ENCODE measurements at regions not wholly inside any gene's neighbourhood (a gene's known extent, or its start where the extent isn't known, plus 50 kb on each side); places are given as distances from the start of the nearest gene placed in this dataset.

DNA sequence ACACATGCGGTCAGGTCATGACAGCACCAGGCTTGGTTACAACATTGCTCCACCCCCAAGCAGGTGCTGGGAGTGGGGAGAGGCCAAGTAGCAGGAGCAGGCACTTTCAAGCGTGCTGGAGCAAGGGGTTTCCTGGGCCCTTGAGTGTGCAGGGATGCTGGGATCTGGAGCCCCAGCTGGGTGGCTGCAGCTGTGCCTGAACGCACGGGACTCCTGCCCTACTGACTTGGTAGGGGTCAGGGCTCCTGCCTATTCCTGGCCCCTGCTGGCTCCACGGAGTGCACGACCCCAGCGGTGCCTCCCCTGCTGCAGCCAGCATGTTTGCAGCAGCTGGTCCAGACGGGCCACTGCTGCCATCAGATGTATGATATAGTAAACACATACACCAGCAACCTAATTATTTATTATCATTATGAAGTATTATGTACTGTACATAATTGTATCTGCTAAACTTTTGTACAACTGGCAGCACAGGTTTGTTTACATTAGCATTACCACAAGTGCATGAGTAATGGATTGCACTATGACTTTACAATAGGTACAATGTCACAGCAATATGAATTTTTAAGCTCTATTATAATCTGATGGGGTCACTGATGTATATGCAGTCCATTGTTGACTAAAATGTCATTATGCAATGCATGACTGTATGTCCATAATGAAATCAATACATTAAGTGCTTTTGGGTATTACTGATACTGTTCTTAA lies 620.6 kb downstream of the RAPGEF2 start:
- Histone ChIP-seq H3K4me3 (ENCODE audit: low read length in 2 of 2) (no peak overlapping the region), H3K36me3 (ENCODE audit: control insufficient read depth in 1 of 2, insufficient read depth in 2 of 2, low read length in 1 of 2) (no peaks in the 10 kb centered on the region), H3K27ac (ENCODE audit: low read depth in 1 of 2, low read length in 2 of 2) (no peak overlapping the region), H3K27me3 (ENCODE audit: control insufficient read depth in 1 of 2, insufficient read depth in 2 of 2, low read length in 1 of 2) (no peaks in the 10 kb centered on the region), H3K9me3 (ENCODE audit: control insufficient read depth, low read length) (no peaks in the 10 kb centered on the region), H3K4me1 (ENCODE audit: control insufficient read depth in 1 of 2, insufficient read depth in 2 of 2, low read length in 2 of 2) (no peaks in the 10 kb centered on the region)
- no peak for DNase-seq
- peak; percentile 21 for ATAC-seq (ENCODE audit: low FRiP score)
- WGBS, 2 donors: 76 to 78% methylated on average over 7 to 8 of the region's 8 CpGs
- intact Hi-C loops (cut with DNase I): no loop called here

GRCh38 chr4:159725571-159725970 lies 622.7 kb downstream of the RAPGEF2 start:
- H3K4me3 ChIP-seq (ENCODE audit: low read length in 2 of 2): no peak overlapping the region
- DNase-seq (no peak), ATAC-seq (ENCODE audit: low FRiP score) (no peak)
- WGBS, 2 donors: 96 to 98% methylated on average over 1 of the region's 1 CpG
- no peaks in the 10 kb centered on the region for H3K27me3 ChIP-seq (ENCODE audit: control insufficient read depth in 1 of 2, insufficient read depth in 2 of 2, low read length in 1 of 2)
- intact Hi-C loops (cut with DNase I): no loop called here
- no peak overlapping the region for H3K27ac ChIP-seq (ENCODE audit: low read depth in 1 of 2, low read length in 2 of 2)
- no peaks in the 10 kb centered on the region for H3K4me1 ChIP-seq (ENCODE audit: control insufficient read depth in 1 of 2, insufficient read depth in 2 of 2, low read length in 2 of 2)
- H3K36me3 ChIP-seq (ENCODE audit: control insufficient read depth in 1 of 2, insufficient read depth in 2 of 2, low read length in 1 of 2): no peaks in the 10 kb centered on the region
- no peaks in the 10 kb centered on the region for H3K9me3 ChIP-seq (ENCODE audit: control insufficient read depth, low read length)

DNA sequence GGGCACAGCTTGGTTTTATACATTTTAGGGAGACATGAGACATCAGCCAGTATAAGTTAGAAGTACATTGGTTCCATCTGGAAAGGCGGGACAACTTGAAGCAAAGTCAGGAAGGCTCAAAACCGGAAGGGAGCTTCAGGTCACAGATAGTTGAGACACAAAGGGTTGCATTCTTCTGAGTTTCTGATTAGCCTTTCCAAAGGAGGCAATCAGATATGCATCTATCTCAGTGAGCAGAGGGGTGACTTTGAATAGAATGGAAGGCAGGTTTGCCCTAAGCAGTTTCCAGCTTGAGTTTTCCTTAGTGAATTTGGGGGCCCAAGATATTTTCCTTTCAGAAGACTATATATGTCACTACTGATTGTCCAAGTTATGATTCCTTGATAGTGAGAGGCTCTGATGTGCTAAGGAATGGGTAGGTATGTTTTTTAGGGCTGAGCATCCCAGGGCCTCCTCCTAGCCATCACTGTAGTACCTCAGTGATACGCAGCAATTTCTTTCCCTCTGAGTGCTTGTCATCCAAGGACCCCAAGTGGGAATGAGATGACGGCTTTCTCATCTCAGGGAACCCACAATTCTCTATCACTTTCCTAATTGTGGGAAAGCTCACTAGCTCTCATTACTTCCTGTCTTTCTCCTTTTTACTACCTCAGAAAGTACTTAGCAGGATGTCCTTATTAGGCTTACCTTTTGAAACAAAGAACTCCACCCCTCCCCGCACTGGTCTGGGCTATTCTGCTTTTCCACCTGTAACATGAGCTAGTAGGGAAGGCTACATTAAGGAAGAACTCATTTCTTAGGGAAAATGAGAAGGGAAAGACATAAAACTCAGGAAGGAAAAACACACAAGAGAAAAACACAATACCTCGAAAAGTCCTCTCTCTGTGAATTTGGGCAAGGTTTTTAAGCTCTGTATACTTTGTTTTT lies 632.7 kb downstream of the RAPGEF2 start:
- H3K4me1 ChIP-seq (ENCODE audit: control insufficient read depth in 1 of 2, insufficient read depth in 2 of 2, low read length in 2 of 2): no peaks in the 10 kb centered on the region
- ATAC-seq (ENCODE audit: low FRiP score) (no peak), DNase-seq (no peak)
- 85 to 89% methylated on average over 6 of the region's 6 CpGs for WGBS, 2 donors
- no peaks in the 10 kb centered on the region for H3K36me3 ChIP-seq (ENCODE audit: control insufficient read depth in 1 of 2, insufficient read depth in 2 of 2, low read length in 1 of 2)
- no peak overlapping the region for H3K4me3 ChIP-seq (ENCODE audit: low read length in 2 of 2)
- H3K9me3 ChIP-seq (ENCODE audit: control insufficient read depth, low read length): peaks cover 1% of the 10 kb centered on the region
- no peak overlapping the region for H3K27ac ChIP-seq (ENCODE audit: low read depth in 1 of 2, low read length in 2 of 2)
- intact Hi-C loops (cut with DNase I): no loop called here
- H3K27me3 ChIP-seq (ENCODE audit: control insufficient read depth in 1 of 2, insufficient read depth in 2 of 2, low read length in 1 of 2): peaks cover 0 to 4% of the 10 kb centered on the region in 2 donors

DNA sequence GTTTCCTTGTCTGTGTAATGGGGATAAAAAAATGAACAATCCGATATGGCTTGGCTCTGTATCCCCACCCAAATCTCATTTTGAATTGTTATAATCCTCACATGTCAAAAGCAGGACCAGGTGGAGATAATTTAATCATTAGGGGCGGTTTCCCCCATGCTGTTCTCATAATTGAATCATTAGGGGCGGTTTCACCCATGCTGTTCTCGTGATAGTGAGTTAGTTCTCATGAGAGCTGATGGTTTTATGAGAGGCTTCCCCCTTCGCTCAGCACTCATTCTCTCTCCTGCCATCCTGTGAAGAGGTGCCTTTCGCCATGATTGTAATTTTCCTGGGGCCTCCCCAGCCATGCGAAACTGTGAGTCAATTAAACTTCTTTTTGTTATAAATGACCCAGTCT lies 633.5 kb downstream of the RAPGEF2 start:
- H3K9me3 ChIP-seq (ENCODE audit: control insufficient read depth, low read length): no peaks in the 10 kb centered on the region
- H3K27ac ChIP-seq (ENCODE audit: low read depth in 1 of 2, low read length in 2 of 2): no peak overlapping the region
- DNase-seq (no peak), ATAC-seq (ENCODE audit: low FRiP score) (no peak)
- intact Hi-C loops (cut with DNase I): no loop called here
- 85 to 88% methylated on average over 7 of the region's 7 CpGs for WGBS, 2 donors
- no peaks in the 10 kb centered on the region for H3K4me1 ChIP-seq (ENCODE audit: control insufficient read depth in 1 of 2, insufficient read depth in 2 of 2, low read length in 2 of 2)
- H3K4me3 ChIP-seq (ENCODE audit: low read length in 2 of 2): no peak overlapping the region
- H3K36me3 ChIP-seq (ENCODE audit: control insufficient read depth in 1 of 2, insufficient read depth in 2 of 2, low read length in 1 of 2): no peaks in the 10 kb centered on the region
- H3K27me3 ChIP-seq (ENCODE audit: control insufficient read depth in 1 of 2, insufficient read depth in 2 of 2, low read length in 1 of 2): peaks cover 0 to 4% of the 10 kb centered on the region in 2 donors

DNA sequence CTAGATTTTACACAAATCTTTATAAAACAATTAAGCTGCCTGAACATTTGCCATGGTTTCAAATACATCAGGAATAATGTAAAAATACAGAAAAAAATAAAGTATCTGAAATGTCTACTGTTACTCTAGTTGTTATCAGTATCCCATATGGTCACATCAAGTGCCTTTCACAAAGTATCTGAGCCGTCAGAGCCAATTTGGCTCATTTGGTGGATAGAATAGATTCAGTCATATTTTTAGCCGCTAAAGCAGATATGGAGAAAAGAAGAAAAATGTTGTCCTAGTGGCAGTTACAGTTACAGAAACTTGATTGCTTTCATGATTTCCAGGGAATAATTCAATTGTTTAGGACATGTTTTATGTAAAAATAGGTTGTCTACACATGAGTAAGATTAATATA lies 641.1 kb downstream of the RAPGEF2 start:
- WGBS, 2 donors: 4 to 5% methylated on average over 2 of the region's 2 CpGs
- ATAC-seq (ENCODE audit: low FRiP score) (no peak), DNase-seq (no peak)
- Histone ChIP-seq H3K4me1 (ENCODE audit: control insufficient read depth in 1 of 2, insufficient read depth in 2 of 2, low read length in 2 of 2) (no peaks in the 10 kb centered on the region), H3K27me3 (ENCODE audit: control insufficient read depth in 1 of 2, insufficient read depth in 2 of 2, low read length in 1 of 2) (no peaks in the 10 kb centered on the region), H3K9me3 (ENCODE audit: control insufficient read depth, low read length) (peaks cover 2% of the 10 kb centered on the region), H3K36me3 (ENCODE audit: control insufficient read depth in 1 of 2, insufficient read depth in 2 of 2, low read length in 1 of 2) (no peaks in the 10 kb centered on the region), H3K27ac (ENCODE audit: low read depth in 1 of 2, low read length in 2 of 2) (no peak overlapping the region), H3K4me3 (ENCODE audit: low read length in 2 of 2) (no peak overlapping the region)
- intact Hi-C loops (cut with DNase I): loop anchor here in 1 of 2 donors (5.0 kb wide), 1 partner anchor 328 kb away; no protein-coding TSS in a partner anchor

- ATAC-seq (ENCODE audit: low FRiP score): no peak
- peaks cover 3% of the 10 kb centered on the region for H3K9me3 ChIP-seq (ENCODE audit: control insufficient read depth, low read length)
Measured at GRCh38 chr4:159747983-159748382, 645.1 kb downstream of the RAPGEF2 start.

DNA sequence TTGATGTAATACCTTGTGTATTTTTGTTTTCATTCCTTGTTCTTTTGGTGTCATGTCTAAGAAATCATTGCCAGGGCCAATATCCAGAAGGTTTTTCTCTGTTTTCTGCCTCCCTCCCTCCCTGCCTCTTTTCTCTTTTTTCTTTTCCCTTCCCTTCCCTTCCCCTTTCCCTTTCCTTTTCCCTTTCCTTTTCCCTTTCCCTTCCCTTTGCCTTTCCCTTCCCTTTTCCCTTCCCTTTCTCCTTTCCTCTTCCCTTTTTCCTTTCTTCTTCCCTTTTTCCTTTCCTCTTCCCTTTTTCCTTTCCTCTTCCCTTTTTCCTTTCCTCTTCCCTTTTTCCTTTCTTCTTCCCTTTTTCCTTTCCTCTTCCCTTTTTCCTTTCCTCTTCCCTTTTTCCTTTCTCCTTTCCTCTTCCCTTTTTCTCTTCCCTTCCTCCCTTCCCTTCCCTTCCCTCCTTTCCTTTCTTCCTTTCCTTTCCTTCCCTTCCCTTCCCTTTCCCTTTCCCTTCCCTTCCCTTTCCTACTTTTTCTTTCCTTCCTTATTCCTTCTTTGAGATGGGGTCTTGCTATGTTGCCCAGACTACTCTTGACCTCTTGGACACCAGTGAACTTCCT lies 646.1 kb downstream of the RAPGEF2 start:
- intact Hi-C loops (cut with DNase I): no loop called here
- DNase-seq (no peak), ATAC-seq (ENCODE audit: low FRiP score) (no peak)
- Histone ChIP-seq H3K27ac (ENCODE audit: low read depth in 1 of 2, low read length in 2 of 2) (no peak overlapping the region), H3K36me3 (ENCODE audit: control insufficient read depth in 1 of 2, insufficient read depth in 2 of 2, low read length in 1 of 2) (no peaks in the 10 kb centered on the region), H3K9me3 (ENCODE audit: control insufficient read depth, low read length) (peaks cover 5% of the 10 kb centered on the region), H3K27me3 (ENCODE audit: control insufficient read depth in 1 of 2, insufficient read depth in 2 of 2, low read length in 1 of 2) (no peaks in the 10 kb centered on the region), H3K4me3 (ENCODE audit: low read length in 2 of 2) (no peak overlapping the region), H3K4me1 (ENCODE audit: control insufficient read depth in 1 of 2, insufficient read depth in 2 of 2, low read length in 2 of 2) (no peaks in the 10 kb centered on the region)

More at GRCh38 chr4:159747983-159748382, 645.1 kb downstream of the RAPGEF2 start:
- H3K27me3 ChIP-seq (ENCODE audit: control insufficient read depth in 1 of 2, insufficient read depth in 2 of 2, low read length in 1 of 2): no peaks in the 10 kb centered on the region
- H3K4me1 ChIP-seq (ENCODE audit: control insufficient read depth in 1 of 2, insufficient read depth in 2 of 2, low read length in 2 of 2): no peaks in the 10 kb centered on the region
- intact Hi-C loops (cut with DNase I): no loop called here
- no peaks in the 10 kb centered on the region for H3K36me3 ChIP-seq (ENCODE audit: control insufficient read depth in 1 of 2, insufficient read depth in 2 of 2, low read length in 1 of 2)
- WGBS, 2 donors: 79 to 98% methylated on average over 3 of the region's 3 CpGs
- DNase-seq: peak in 1 of 2 donors; percentile 55
- no peak overlapping the region for H3K4me3 ChIP-seq (ENCODE audit: low read length in 2 of 2)
- no peak overlapping the region for H3K27ac ChIP-seq (ENCODE audit: low read depth in 1 of 2, low read length in 2 of 2)

GRCh38 chr4:159757499-159757898 lies 654.6 kb downstream of the RAPGEF2 start:
- Histone ChIP-seq H3K27me3 (ENCODE audit: control insufficient read depth in 1 of 2, insufficient read depth in 2 of 2, low read length in 1 of 2) (no peaks in the 10 kb centered on the region), H3K4me1 (ENCODE audit: control insufficient read depth in 1 of 2, insufficient read depth in 2 of 2, low read length in 2 of 2) (no peaks in the 10 kb centered on the region), H3K27ac (ENCODE audit: low read depth in 1 of 2, low read length in 2 of 2) (no peak overlapping the region), H3K9me3 (ENCODE audit: control insufficient read depth, low read length) (peaks cover 6% of the 10 kb centered on the region), H3K36me3 (ENCODE audit: control insufficient read depth in 1 of 2, insufficient read depth in 2 of 2, low read length in 1 of 2) (no peaks in the 10 kb centered on the region), H3K4me3 (ENCODE audit: low read length in 2 of 2) (no peak overlapping the region)
- intact Hi-C loops (cut with DNase I): no loop called here
- WGBS, 2 donors: 4 to 5% methylated on average over 2 of the region's 2 CpGs
- DNase-seq: no peak
- no peak for ATAC-seq (ENCODE audit: low FRiP score)
